OCI-LY1 (cell line): ENCODE measurements at regions not wholly inside any gene's neighbourhood (a gene's known extent, or its start where the extent isn't known, plus 50 kb on each side); places are given as distances from the start of the nearest gene placed in this dataset.

Experiments used
- H2AFZ ChIP-seq: fragments of 200-600 bp; sonication (generic), shearing (Covaris generic); 2 replicates; pipeline ENCODE4 v1.6.0; 2014; ENCODE audit warnings: antibody characterized with exemption, mild to moderate bottlenecking, low read length
- H3F3A ChIP-seq: fragments of 200-600 bp; sonication (generic), shearing (Covaris generic); 2 replicates; pipeline ENCODE4 v1.6.0; 2014; ENCODE audit warnings: mild to moderate bottlenecking, antibody characterized with exemption, low read length, moderate library complexity; ENCODE audit not compliant: insufficient read depth
- H3K27ac ChIP-seq: fragments of 200-600 bp; sonication (generic); 2 replicates; pipeline ENCODE4 v1.5.1; 2014; ENCODE audit warnings: low read length, mixed run types, mild to moderate bottlenecking, low read depth; ENCODE audit not compliant: poor library complexity, severe bottlenecking
- H3K27me3 ChIP-seq: fragments of 200-600 bp; sonication (generic); 2 replicates; pipeline ENCODE4 v1.6.0; 2014; ENCODE audit warnings: antibody characterized with exemption, mild to moderate bottlenecking, low read length, moderate library complexity; ENCODE audit not compliant: insufficient read depth
- H3K36me3 ChIP-seq: fragments of 200-600 bp; sonication (generic); 2 replicates; pipeline ENCODE4 v1.6.1; 2014; ENCODE audit warnings: mild to moderate bottlenecking, antibody characterized with exemption, low read length, moderate library complexity, mixed read lengths; ENCODE audit not compliant: insufficient read depth
- H3K4me1 ChIP-seq: fragments of 200-600 bp; sonication (generic); 2 replicates; pipeline ENCODE4 v1.5.1; 2014; ENCODE audit warnings: mild to moderate bottlenecking, low read length, moderate library complexity; ENCODE audit not compliant: insufficient read depth, severe bottlenecking
- H3K4me2 ChIP-seq: fragments of 200-600 bp; sonication (generic), shearing (Covaris generic); 2 replicates; pipeline ENCODE4 v1.6.1; 2014; ENCODE audit warnings: low read length
- H3K4me3 ChIP-seq: fragments of 200-600 bp; sonication (generic); 2 replicates; pipeline ENCODE4 v1.5.1; 2014; ENCODE audit warnings: low read length, low read depth, mild to moderate bottlenecking, mixed read lengths; ENCODE audit not compliant: poor library complexity, severe bottlenecking
- H3K79me2 ChIP-seq: fragments of 200-600 bp; shearing (Covaris generic); 2 replicates; pipeline ENCODE4 v1.6.1; 2016; ENCODE audit warnings: mixed run types, low read length, mixed read lengths; ENCODE audit not compliant: insufficient read depth
- H3K9ac ChIP-seq: fragments of 200-600 bp; sonication (generic), shearing (Covaris generic); 2 replicates; pipeline ENCODE4 v1.6.1; 2014; ENCODE audit warnings: mild to moderate bottlenecking, low read length, mixed read lengths
- H3K9me2 ChIP-seq: fragments of 200-600 bp; sonication (generic), shearing (Covaris generic); 2 replicates; pipeline ENCODE4 v1.6.1; 2014; ENCODE audit warnings: low read depth, mild to moderate bottlenecking, low read length, mixed read lengths
- H3K9me3 ChIP-seq: fragments of 200-600 bp; shearing (Covaris generic); 2 replicates; pipeline ENCODE4 v1.6.1; 2014; ENCODE audit warnings: low read length, mixed read lengths
- H4K20me1 ChIP-seq: fragments of 200-600 bp; sonication (generic), shearing (Covaris generic); 2 replicates; pipeline ENCODE4 v1.6.0; 2016; ENCODE audit warnings: mild to moderate bottlenecking, low read length; ENCODE audit not compliant: insufficient read depth
- EZH2 ChIP-seq: fragments of 200-600 bp; sonication (generic), shearing (Covaris generic); IDR thresholded peaks from 2 replicates; pipeline ENCODE4 v1.8.0; 2017; ENCODE audit warnings: borderline replicate concordance, mixed run types, mild to moderate bottlenecking, antibody characterized with exemption, low read length, moderate library complexity, mixed read lengths
- TF ChIP-seq, protein P1 (sequence below): fragments of 200-600 bp; sonication (generic), shearing (Covaris generic); IDR thresholded peaks from 2 replicates; pipeline ENCODE4 v1.5.1; 2017; ENCODE audit warnings: mild to moderate bottlenecking, antibody characterized with exemption, low read length, moderate library complexity, mixed read lengths

DNA sequence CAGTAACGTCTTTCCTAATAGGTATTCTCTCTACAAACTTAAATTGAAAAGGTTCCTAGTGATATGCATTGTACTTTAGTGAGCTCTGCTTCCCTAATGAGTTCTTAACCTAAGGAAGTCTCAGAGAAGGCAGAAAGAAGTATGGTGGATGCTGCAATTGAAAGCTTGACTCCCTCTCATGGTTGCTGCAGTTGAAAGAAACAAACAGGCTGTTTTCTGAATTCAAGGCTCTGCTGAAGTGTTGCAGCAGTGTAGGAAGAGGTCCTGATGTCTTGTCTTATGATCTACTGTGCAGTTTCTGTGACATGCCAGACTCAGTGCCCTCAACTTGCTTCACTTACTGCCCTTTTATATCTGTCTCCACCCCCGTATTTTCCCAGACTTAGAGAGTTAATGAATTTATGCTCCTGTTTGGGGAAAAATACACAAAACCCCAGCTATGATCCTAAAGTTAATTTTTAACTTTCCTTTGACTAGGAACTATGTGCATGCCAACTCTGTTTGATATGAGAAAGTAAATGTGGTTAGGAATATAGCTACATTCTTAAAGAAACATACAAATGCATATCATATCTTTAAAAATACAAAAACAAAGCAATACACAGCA is 655.3 kb upstream of the FAM98A start:
- H4K20me1 ChIP-seq: no peaks in the 10 kb centered on the region
- no peaks in the 10 kb centered on the region for H3K4me1 ChIP-seq
- H3K4me2 ChIP-seq: no peak overlapping the region
- no peak overlapping the region for H3K27ac ChIP-seq
- TF ChIP-seq EZH2: no peak
- TF ChIP-seq, protein P1, sequence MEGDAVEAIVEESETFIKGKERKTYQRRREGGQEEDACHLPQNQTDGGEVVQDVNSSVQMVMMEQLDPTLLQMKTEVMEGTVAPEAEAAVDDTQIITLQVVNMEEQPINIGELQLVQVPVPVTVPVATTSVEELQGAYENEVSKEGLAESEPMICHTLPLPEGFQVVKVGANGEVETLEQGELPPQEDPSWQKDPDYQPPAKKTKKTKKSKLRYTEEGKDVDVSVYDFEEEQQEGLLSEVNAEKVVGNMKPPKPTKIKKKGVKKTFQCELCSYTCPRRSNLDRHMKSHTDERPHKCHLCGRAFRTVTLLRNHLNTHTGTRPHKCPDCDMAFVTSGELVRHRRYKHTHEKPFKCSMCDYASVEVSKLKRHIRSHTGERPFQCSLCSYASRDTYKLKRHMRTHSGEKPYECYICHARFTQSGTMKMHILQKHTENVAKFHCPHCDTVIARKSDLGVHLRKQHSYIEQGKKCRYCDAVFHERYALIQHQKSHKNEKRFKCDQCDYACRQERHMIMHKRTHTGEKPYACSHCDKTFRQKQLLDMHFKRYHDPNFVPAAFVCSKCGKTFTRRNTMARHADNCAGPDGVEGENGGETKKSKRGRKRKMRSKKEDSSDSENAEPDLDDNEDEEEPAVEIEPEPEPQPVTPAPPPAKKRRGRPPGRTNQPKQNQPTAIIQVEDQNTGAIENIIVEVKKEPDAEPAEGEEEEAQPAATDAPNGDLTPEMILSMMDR: no peak
- H3K27me3 ChIP-seq: no peaks in the 10 kb centered on the region
- H3K36me3 ChIP-seq: no peaks in the 10 kb centered on the region
- H3K9me2 ChIP-seq: no peaks in the 10 kb centered on the region
- no peaks in the 10 kb centered on the region for H3F3A ChIP-seq
- H3K9ac ChIP-seq: no peak overlapping the region
- H2AFZ ChIP-seq: no peak overlapping the region
- no peak overlapping the region for H3K4me3 ChIP-seq
- no peaks in the 10 kb centered on the region for H3K9me3 ChIP-seq
- no peaks in the 10 kb centered on the region for H3K79me2 ChIP-seq

DNA sequence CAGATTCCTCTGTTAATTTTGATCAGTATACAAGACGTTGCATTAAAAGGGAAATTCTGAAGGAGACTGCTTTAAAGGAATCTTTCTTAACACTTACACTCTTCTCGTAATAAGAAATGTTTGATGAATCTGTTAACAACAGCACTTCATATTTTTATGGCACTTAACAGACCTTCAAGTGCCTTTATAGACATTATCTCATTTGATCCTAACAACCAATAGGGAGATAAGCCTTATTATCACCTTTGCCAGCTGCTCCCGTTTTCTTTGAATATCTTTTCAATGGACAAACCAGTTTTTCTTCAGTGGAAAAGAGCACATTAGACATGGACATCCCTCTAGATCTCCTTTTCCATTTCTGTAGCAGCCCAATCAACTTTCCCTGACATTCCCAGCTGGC is 653.0 kb upstream of the FAM98A start:
- no peak overlapping the region for H3K27ac ChIP-seq
- no peak overlapping the region for H3K4me2 ChIP-seq
- TF ChIP-seq EZH2: no peak
- TF ChIP-seq, protein P1: no peak
- no peaks in the 10 kb centered on the region for H3F3A ChIP-seq
- no peaks in the 10 kb centered on the region for H3K4me1 ChIP-seq
- H3K9me3 ChIP-seq: no peaks in the 10 kb centered on the region
- H3K79me2 ChIP-seq: no peaks in the 10 kb centered on the region
- H3K9me2 ChIP-seq: no peaks in the 10 kb centered on the region
- no peaks in the 10 kb centered on the region for H3K36me3 ChIP-seq
- H4K20me1 ChIP-seq: no peaks in the 10 kb centered on the region
- no peak overlapping the region for H3K4me3 ChIP-seq
- H2AFZ ChIP-seq: no peak overlapping the region
- H3K27me3 ChIP-seq: no peaks in the 10 kb centered on the region
- H3K9ac ChIP-seq: no peak overlapping the region

DNA sequence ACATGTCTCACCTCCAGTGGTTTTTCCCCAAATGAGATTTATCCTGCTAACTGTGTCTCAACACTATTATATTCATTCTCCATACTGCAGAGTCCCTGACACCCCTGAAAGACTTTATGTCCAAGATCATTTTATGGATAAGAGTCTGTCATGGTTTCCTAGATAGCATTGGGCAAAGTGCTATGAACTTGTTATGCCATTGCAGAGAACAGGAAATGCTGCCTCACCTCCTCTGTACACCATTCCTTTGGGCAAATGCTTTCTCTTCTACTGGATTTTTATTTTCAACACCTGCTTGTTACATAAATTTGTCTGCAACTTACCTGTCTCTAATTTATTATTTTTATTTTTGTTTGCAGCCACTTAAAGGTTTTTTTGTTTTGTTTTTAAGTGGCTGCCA is 652.5 kb upstream of the FAM98A start:
- H3K27ac ChIP-seq: no peak overlapping the region
- H3K36me3 ChIP-seq: no peaks in the 10 kb centered on the region
- no peak overlapping the region for H3K4me3 ChIP-seq
- H4K20me1 ChIP-seq: no peaks in the 10 kb centered on the region
- TF ChIP-seq, protein P1: no peak
- no peak for TF ChIP-seq EZH2
- H3K9me2 ChIP-seq: no peaks in the 10 kb centered on the region
- H3K4me2 ChIP-seq: no peak overlapping the region
- no peaks in the 10 kb centered on the region for H3K4me1 ChIP-seq
- no peaks in the 10 kb centered on the region for H3K27me3 ChIP-seq
- H3K9me3 ChIP-seq: no peaks in the 10 kb centered on the region
- no peaks in the 10 kb centered on the region for H3F3A ChIP-seq
- no peak overlapping the region for H2AFZ ChIP-seq
- H3K79me2 ChIP-seq: no peaks in the 10 kb centered on the region
- H3K9ac ChIP-seq: no peak overlapping the region
